ENCODE measurements at regions not wholly inside any gene's neighbourhood (a gene's known extent, or its start where the extent isn't known, plus 50 kb on each side); places are given as distances from the start of the nearest gene placed in this dataset.
A peak's percentile ranks its signal among the peaks of the same experiment; 100 is the strongest.

DNA sequence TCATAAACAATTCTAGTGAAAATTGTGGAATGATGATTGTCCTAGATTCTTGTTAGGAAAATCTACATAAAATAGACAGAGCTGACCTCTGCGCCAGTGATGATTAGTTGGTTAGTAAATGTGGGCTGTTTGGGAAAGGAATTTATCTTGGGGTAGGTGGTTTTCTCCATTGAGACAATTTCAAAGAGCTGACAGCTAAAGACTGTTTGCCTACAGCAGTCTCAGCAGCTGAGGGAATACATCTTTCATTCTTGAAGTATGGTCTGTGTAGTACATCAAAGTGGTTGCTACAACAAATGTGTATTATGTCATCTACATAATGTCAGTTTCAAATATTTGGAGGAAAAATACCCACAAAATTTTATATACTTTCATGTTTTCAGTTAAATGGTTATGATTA lies 117.2 kb upstream of the TRPC4 start:
- CTCF ChIA-PET = no interaction called here
- no peak overlapping the region for H3K27ac ChIP-seq (ENCODE audit: low read depth, low read length)
- no peak overlapping the region for H3K4me3 ChIP-seq (ENCODE audit: low read length)
- H3K27me3 ChIP-seq (ENCODE audit: insufficient read depth, low read length, poor library complexity, severe bottlenecking) = no peaks in the 10 kb centered on the region
- H3K4me1 ChIP-seq (ENCODE audit: insufficient read depth, low read length) = no peaks in the 10 kb centered on the region
- no peaks in the 10 kb centered on the region for H3K36me3 Mint-ChIP-seq
- H3K9me3 ChIP-seq (ENCODE audit: low read length) = no peaks in the 10 kb centered on the region
- H3K4me1 Mint-ChIP-seq = no peaks in the 10 kb centered on the region
- no peak overlapping the region for H3K4me3 Mint-ChIP-seq
- no peak for DNase-seq
- H3K27ac Mint-ChIP-seq = no peak overlapping the region
- peaks cover 0 to 17% (median 4%) of the 10 kb centered on the region in 5 donors for H3K9me3 Mint-ChIP-seq
- POLR2A ChIA-PET = no interaction called here
- H3K36me3 ChIP-seq (ENCODE audit: insufficient read depth, low read length) = no peaks in the 10 kb centered on the region
- no peaks in the 10 kb centered on the region for H3K27me3 Mint-ChIP-seq

DNA sequence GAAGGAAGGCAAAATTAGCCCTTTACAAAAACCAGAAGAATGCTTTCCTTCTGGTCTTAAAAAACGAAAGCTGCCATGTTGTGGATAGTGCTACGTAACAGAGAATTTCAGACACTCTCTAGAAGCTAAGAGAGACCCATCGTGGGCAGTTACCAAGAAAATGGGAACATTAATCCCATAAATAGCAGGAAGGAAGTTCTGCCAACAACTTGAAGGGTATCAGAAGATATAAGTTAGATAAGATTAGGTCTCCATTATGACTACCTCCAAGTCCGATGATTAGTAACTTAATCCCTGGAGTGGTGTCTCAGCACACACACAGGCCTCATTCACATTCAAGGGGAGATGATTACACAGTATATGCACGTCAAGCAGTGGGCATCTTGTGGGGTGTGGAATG lies 115.7 kb upstream of the TRPC4 start:
- Mint-ChIP-seq H3K36me3 (no peaks in the 10 kb centered on the region), H3K27me3 (no peaks in the 10 kb centered on the region), H3K27ac (no peak overlapping the region), H3K9me3 (peaks cover 0 to 6% (median 4%) of the 10 kb centered on the region in 5 donors), H3K4me1 (no peaks in the 10 kb centered on the region), H3K4me3 (no peak overlapping the region)
- ChIA-PET CTCF (no interaction called here), POLR2A (no interaction called here)
- no peaks in the 10 kb centered on the region for H3K36me3 ChIP-seq (ENCODE audit: insufficient read depth, low read length)
- H3K4me3 ChIP-seq (ENCODE audit: low read length) = no peak overlapping the region
- DNase-seq = no peak
- H3K4me1 ChIP-seq (ENCODE audit: insufficient read depth, low read length) = no peaks in the 10 kb centered on the region
- H3K27me3 ChIP-seq (ENCODE audit: insufficient read depth, low read length, poor library complexity, severe bottlenecking) = no peaks in the 10 kb centered on the region
- H3K9me3 ChIP-seq (ENCODE audit: low read length) = no peaks in the 10 kb centered on the region
- no peak overlapping the region for H3K27ac ChIP-seq (ENCODE audit: low read depth, low read length)

DNA sequence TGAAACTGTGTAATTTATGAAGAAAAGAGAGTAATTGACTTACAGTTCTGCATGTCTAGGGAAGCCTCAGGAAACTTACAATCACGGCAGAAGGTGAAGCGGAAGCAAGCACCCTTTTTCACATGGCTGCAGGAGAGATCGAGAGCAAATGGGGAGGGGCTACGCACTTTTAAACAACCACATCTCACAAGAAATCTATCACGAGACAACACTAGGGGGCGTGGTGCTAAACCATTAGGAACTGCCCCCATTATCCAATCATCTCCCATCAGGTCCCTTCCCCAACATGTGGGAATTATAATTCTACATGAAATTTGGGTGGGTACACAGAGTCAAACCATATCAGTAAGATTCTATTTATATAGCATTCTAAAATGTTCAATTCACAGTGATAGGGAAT lies 114.8 kb upstream of the TRPC4 start:
- POLR2A ChIA-PET = no interaction called here
- no peaks in the 10 kb centered on the region for H3K36me3 Mint-ChIP-seq

DNA sequence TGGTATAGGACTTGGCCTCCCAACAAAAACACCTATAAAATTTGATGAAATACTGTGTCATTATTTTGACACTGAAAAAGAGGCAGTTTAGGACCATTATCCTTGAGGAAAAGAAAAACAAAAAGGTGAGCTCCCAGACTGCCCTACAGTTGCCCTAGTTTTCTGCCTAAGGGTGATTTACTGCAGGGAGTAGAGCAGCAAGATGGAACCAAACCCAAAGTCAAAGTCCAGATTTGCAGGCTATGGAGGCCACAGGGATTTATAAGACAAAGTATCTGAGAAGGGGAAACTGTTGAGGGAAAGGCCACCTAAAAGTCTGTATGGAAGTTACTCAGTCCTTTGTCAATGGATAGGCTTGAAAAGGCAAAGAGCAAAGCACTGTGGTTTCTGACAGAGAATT lies 112.4 kb upstream of the TRPC4 start:
- DNase-seq = no peak
- Mint-ChIP-seq H3K4me1 (no peaks in the 10 kb centered on the region), H3K4me3 (no peak overlapping the region), H3K27ac (peak overlapping the region in 1 of 8 donors; percentile 36), H3K27me3 (no peaks in the 10 kb centered on the region), H3K36me3 (no peaks in the 10 kb centered on the region), H3K9me3 (peaks cover 0 to 14% (median 4%) of the 10 kb centered on the region in 5 donors)
- no peaks in the 10 kb centered on the region for H3K27me3 ChIP-seq (ENCODE audit: insufficient read depth, low read length, poor library complexity, severe bottlenecking)
- ChIA-PET POLR2A (no interaction called here), CTCF (no interaction called here)
- H3K4me3 ChIP-seq (ENCODE audit: low read length) = no peak overlapping the region
- no peaks in the 10 kb centered on the region for H3K36me3 ChIP-seq (ENCODE audit: insufficient read depth, low read length)
- no peaks in the 10 kb centered on the region for H3K9me3 ChIP-seq (ENCODE audit: low read length)
- H3K27ac ChIP-seq (ENCODE audit: low read depth, low read length) = no peak overlapping the region
- H3K4me1 ChIP-seq (ENCODE audit: insufficient read depth, low read length) = no peaks in the 10 kb centered on the region

More for the DNA sequence above, 114.8 kb upstream of the TRPC4 start:
- peaks cover 0 to 6% (median 4%) of the 10 kb centered on the region in 5 donors for H3K9me3 Mint-ChIP-seq
- Histone ChIP-seq H3K9me3 (ENCODE audit: low read length) (no peaks in the 10 kb centered on the region), H3K36me3 (ENCODE audit: insufficient read depth, low read length) (no peaks in the 10 kb centered on the region), H3K4me1 (ENCODE audit: insufficient read depth, low read length) (no peaks in the 10 kb centered on the region), H3K27me3 (ENCODE audit: insufficient read depth, low read length, poor library complexity, severe bottlenecking) (no peaks in the 10 kb centered on the region), H3K27ac (ENCODE audit: low read depth, low read length) (no peak overlapping the region), H3K4me3 (ENCODE audit: low read length) (no peak overlapping the region)
- no peaks in the 10 kb centered on the region for H3K27me3 Mint-ChIP-seq
- no peaks in the 10 kb centered on the region for H3K4me1 Mint-ChIP-seq
- H3K4me3 Mint-ChIP-seq = no peak overlapping the region
- no peak for DNase-seq
- CTCF ChIA-PET = no interaction called here
- H3K27ac Mint-ChIP-seq = no peak overlapping the region

DNA sequence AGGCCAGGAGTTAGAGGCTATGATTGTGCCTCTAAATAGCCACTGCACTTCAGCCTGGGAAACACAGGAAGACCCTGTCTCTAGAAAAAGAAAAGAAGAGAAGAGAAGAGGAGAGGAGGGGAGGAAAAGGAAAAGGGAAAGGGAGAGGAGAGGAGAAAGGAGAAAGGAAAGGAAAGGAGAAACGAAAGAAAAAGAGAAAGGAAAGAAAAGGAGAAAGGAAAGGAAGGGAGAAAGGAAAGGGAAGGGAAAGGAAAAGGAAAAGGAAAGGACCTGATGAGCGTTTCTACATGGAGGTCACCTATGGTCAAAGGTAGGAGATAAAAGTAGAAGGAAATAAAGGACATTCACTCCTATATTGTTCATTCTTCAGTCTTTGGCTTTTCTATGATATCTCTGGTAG lies 109.1 kb upstream of the TRPC4 start:
- H3K27ac ChIP-seq (ENCODE audit: low read depth, low read length) = no peak overlapping the region
- CTCF ChIA-PET = no interaction called here
- peaks cover 0 to 8% (median 0%) of the 10 kb centered on the region in 5 donors for H3K9me3 Mint-ChIP-seq
- no peaks in the 10 kb centered on the region for H3K36me3 Mint-ChIP-seq
- no peak overlapping the region for H3K4me3 Mint-ChIP-seq
- H3K27ac Mint-ChIP-seq = no peak overlapping the region
- H3K4me1 Mint-ChIP-seq = no peaks in the 10 kb centered on the region
- no peaks in the 10 kb centered on the region for H3K27me3 ChIP-seq (ENCODE audit: insufficient read depth, low read length, poor library complexity, severe bottlenecking)
- POLR2A ChIA-PET = no interaction called here
- no peaks in the 10 kb centered on the region for H3K9me3 ChIP-seq (ENCODE audit: low read length)
- DNase-seq = no peak
- H3K4me3 ChIP-seq (ENCODE audit: low read length) = no peak overlapping the region
- no peaks in the 10 kb centered on the region for H3K4me1 ChIP-seq (ENCODE audit: insufficient read depth, low read length)
- H3K27me3 Mint-ChIP-seq = no peaks in the 10 kb centered on the region
- no peaks in the 10 kb centered on the region for H3K36me3 ChIP-seq (ENCODE audit: insufficient read depth, low read length)

DNA sequence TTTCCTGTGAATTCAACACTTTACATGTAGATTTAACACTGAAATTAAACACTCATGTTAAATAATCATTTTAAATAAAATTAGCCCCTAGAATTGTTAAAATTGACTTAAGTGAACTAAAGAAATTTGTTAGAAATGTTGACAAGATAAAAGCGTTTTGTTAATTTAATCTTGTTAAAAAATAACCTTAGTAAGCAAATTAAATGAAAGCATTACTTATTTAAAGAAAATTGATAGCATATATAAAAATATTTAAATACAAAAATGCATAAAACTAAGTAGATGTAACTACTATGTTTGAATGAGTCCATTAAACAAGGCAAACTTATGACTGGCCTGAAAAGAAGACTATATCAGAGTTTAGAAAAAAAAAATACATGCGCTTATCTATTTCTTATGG lies 99.0 kb upstream of the TRPC4 start:
- no peak for DNase-seq
- Histone ChIP-seq H3K27ac (ENCODE audit: low read depth, low read length) (no peak overlapping the region), H3K27me3 (ENCODE audit: insufficient read depth, low read length, poor library complexity, severe bottlenecking) (no peaks in the 10 kb centered on the region), H3K4me3 (ENCODE audit: low read length) (no peak overlapping the region), H3K9me3 (ENCODE audit: low read length) (no peaks in the 10 kb centered on the region), H3K4me1 (ENCODE audit: insufficient read depth, low read length) (no peaks in the 10 kb centered on the region), H3K36me3 (ENCODE audit: insufficient read depth, low read length) (no peaks in the 10 kb centered on the region)
- POLR2A ChIA-PET = no interaction called here
- Mint-ChIP-seq H3K9me3 (peaks cover 3 to 14% (median 8%) of the 10 kb centered on the region in 5 donors), H3K36me3 (no peaks in the 10 kb centered on the region), H3K27me3 (peaks cover 0 to 5% of the 10 kb centered on the region in 2 donors), H3K4me3 (no peak overlapping the region), H3K27ac (no peak overlapping the region), H3K4me1 (no peaks in the 10 kb centered on the region)
- CTCF ChIA-PET = no interaction called here

DNA sequence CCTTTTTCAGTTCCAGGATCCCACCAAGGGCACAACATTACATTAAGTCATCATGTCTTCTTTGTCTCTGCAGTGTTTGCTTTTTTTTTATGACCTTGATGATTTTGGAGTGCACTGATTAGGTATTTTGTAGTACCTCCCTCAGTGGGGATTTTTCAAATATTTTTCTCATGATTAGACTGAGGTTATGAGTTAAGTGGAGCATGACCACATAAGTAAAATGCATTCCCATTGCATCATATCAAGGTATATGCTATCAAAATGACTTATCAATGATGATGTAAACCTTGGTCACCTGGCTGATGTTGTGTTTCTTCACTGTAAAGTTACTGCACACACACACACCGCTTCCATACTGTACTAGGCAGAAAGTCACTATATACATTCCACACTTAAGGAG lies 96.7 kb upstream of the TRPC4 start:
- Histone ChIP-seq H3K27me3 (ENCODE audit: insufficient read depth, low read length, poor library complexity, severe bottlenecking) (no peaks in the 10 kb centered on the region), H3K9me3 (ENCODE audit: low read length) (no peaks in the 10 kb centered on the region), H3K36me3 (ENCODE audit: insufficient read depth, low read length) (no peaks in the 10 kb centered on the region), H3K27ac (ENCODE audit: low read depth, low read length) (no peak overlapping the region), H3K4me1 (ENCODE audit: insufficient read depth, low read length) (no peaks in the 10 kb centered on the region), H3K4me3 (ENCODE audit: low read length) (no peak overlapping the region)
- ChIA-PET CTCF (no interaction called here), POLR2A (no interaction called here)
- H3K4me1 Mint-ChIP-seq = no peaks in the 10 kb centered on the region
- no peak overlapping the region for H3K4me3 Mint-ChIP-seq
- H3K27ac Mint-ChIP-seq = no peak overlapping the region
- DNase-seq = no peak
- no peaks in the 10 kb centered on the region for H3K36me3 Mint-ChIP-seq
- H3K27me3 Mint-ChIP-seq = peaks cover 0 to 3% of the 10 kb centered on the region in 2 donors
- peaks cover 0 to 24% (median 8%) of the 10 kb centered on the region in 5 donors for H3K9me3 Mint-ChIP-seq

DNA sequence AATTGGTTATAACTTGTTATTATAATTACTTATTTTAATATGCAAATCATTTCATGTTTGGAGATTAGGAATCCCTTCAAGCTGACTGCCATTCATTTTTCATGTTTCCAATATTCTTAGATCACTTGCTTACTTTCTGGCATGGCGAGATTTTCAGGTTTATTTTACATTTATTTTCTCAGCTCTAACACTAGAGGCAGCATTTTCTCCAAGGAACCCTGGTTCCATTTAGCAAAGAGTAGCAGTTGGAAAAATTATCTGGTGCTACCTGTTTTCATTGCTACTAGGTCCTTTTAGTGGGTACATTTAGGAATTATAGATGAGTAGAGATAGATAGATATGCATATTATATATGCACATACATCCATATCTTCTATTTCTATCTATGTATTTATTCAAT lies 90.9 kb upstream of the TRPC4 start:
- Histone ChIP-seq H3K27me3 (ENCODE audit: insufficient read depth, low read length, poor library complexity, severe bottlenecking) (no peaks in the 10 kb centered on the region), H3K27ac (ENCODE audit: low read depth, low read length) (no peak overlapping the region), H3K4me3 (ENCODE audit: low read length) (no peak overlapping the region), H3K4me1 (ENCODE audit: insufficient read depth, low read length) (no peaks in the 10 kb centered on the region), H3K9me3 (ENCODE audit: low read length) (no peaks in the 10 kb centered on the region), H3K36me3 (ENCODE audit: insufficient read depth, low read length) (no peaks in the 10 kb centered on the region)
- no peak overlapping the region for H3K4me3 Mint-ChIP-seq
- CTCF ChIA-PET = no interaction called here
- H3K4me1 Mint-ChIP-seq = no peaks in the 10 kb centered on the region
- peaks cover 0 to 15% (median 4%) of the 10 kb centered on the region in 5 donors for H3K9me3 Mint-ChIP-seq
- DNase-seq = no peak
- H3K36me3 Mint-ChIP-seq = no peaks in the 10 kb centered on the region
- H3K27ac Mint-ChIP-seq = no peak overlapping the region
- H3K27me3 Mint-ChIP-seq = no peaks in the 10 kb centered on the region
- POLR2A ChIA-PET = no interaction called here

DNA sequence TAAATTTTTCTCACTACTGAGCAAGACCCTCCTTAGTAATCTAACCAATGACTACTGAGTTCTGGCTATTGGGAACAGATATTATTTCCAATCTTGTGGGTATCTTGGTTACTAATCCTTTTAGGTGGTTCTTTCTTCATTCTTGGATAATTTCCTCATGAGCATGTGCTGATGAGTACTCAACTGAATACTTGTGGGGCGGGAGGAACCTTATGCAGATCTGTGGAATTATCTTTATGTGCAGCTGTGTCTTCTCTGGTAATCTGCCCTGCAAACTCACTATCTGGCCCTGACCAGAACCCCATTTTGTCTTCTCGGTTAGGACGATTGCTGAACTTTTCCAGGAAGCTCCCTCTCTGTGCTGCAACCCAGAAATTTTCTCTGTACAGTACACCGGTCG lies 89.7 kb upstream of the TRPC4 start:
- Mint-ChIP-seq H3K36me3 (no peaks in the 10 kb centered on the region), H3K27ac (no peak overlapping the region), H3K9me3 (peaks cover 0 to 12% (median 6%) of the 10 kb centered on the region in 5 donors), H3K4me3 (no peak overlapping the region), H3K4me1 (no peaks in the 10 kb centered on the region), H3K27me3 (no peaks in the 10 kb centered on the region)
- Histone ChIP-seq H3K4me1 (ENCODE audit: insufficient read depth, low read length) (no peaks in the 10 kb centered on the region), H3K27ac (ENCODE audit: low read depth, low read length) (no peak overlapping the region), H3K4me3 (ENCODE audit: low read length) (no peak overlapping the region), H3K36me3 (ENCODE audit: insufficient read depth, low read length) (no peaks in the 10 kb centered on the region), H3K9me3 (ENCODE audit: low read length) (no peaks in the 10 kb centered on the region), H3K27me3 (ENCODE audit: insufficient read depth, low read length, poor library complexity, severe bottlenecking) (no peaks in the 10 kb centered on the region)
- ChIA-PET CTCF (no interaction called here), POLR2A (no interaction called here)
- no peak for DNase-seq
